H7 (cell line): ENCODE measurements at regions not wholly inside any gene's neighbourhood (a gene's known extent, or its start where the extent isn't known, plus 50 kb on each side); places are given as distances from the start of the nearest gene placed in this dataset.

ENCODE experiments used
- DNase-seq: peaks from one replicate; pipeline ENCODE4 v3.0.0; 2012
- H3K27me3 ChIP-seq: 2 replicates; pipeline ENCODE4 v1.6.0; 2011; ENCODE audit warnings: mild to moderate bottlenecking, low read length; ENCODE audit not compliant: control insufficient read depth, insufficient read depth
- H3K36me3 ChIP-seq: replicated peaks from 2 replicates; pipeline ENCODE4 v1.5.1; 2011; ENCODE audit warnings: low read length; ENCODE audit not compliant: control insufficient read depth, insufficient read depth
- H3K4me3 ChIP-seq: 2 replicates; pipeline ENCODE4 v1.5.1; 2011; ENCODE audit warnings: low read depth, mild to moderate bottlenecking, control low read depth, low read length, moderate library complexity; ENCODE audit not compliant: insufficient read depth

DNA sequence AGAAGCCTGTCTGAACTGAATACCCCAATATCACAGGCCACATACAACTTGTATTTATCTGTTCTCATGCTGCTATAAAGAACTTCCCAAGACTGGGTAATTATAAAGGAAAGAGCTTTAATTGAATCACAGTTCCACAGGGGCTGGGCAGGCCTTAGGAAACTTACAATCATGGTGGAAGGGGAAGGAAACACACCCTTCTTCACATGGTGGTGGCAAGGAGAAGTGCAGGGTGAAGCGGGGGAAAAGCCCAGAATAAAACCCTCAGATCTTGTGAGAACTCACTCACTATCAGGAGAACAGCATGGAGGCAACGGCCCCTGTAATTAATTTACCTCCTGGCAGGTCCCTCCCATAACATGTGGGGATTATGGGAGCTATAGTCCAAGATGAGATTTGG lies 50.3 kb upstream of the FNDC1 start:
- Histone ChIP-seq H3K4me3 (no peak overlapping the region), H3K27me3 (no peaks in the 10 kb centered on the region), H3K36me3 (no peaks in the 10 kb centered on the region)
- DNase-seq = no peak

DNA sequence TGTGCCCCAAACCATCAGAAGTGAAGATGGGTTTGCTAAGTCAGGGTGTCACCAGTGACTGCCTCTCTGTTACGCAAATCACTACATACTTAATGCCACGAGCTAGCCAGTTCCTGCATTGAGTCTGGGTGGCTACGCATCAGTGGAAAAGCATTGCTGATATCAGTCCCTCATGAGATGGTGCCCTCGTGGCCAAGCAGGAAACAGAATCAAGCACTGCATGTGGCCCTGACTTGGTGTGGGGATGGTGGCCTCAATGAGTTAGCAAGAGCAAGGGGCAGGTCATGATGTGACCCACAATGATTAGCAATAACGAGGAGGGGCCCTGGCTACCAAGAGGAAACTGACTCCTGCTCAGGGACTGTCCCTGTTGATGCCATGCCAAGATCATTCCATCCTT lies 51.6 kb upstream of the FNDC1 start:
- no peak for DNase-seq
- H3K27me3 ChIP-seq = no peaks in the 10 kb centered on the region
- no peaks in the 10 kb centered on the region for H3K36me3 ChIP-seq
- H3K4me3 ChIP-seq = no peak overlapping the region

GRCh38 chr6:159117046-159117445 lies 52.2 kb upstream of the FNDC1 start:
- no peak overlapping the region for H3K4me3 ChIP-seq
- H3K36me3 ChIP-seq = no peaks in the 10 kb centered on the region
- no peaks in the 10 kb centered on the region for H3K27me3 ChIP-seq
- no peak for DNase-seq

GRCh38 chr6:159116343-159116742 lies 52.9 kb upstream of the FNDC1 start:
- no peak for DNase-seq
- Histone ChIP-seq H3K36me3 (no peaks in the 10 kb centered on the region), H3K27me3 (no peaks in the 10 kb centered on the region), H3K4me3 (no peak overlapping the region)

DNA sequence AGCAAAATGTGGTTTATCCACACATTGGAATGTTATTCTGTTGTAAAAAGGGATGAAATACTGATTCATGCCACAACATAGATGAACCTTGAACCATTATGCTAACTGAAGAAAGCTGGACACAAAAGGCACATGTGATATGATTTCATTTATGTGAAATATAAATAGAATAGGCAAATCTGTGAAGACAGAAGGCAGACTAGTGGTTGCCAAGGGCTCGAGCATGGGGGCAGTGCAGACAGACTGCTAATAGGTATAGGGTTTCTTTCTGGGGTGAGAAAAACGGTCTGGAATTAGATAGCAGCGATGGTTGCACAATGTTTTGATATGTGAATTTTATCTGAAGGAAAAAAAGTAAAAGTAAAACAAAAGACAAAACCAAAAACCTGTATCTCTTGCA lies 54.6 kb upstream of the FNDC1 start:
- H3K36me3 ChIP-seq = no peaks in the 10 kb centered on the region

GRCh38 chr6:159113223-159113622 lies 56.0 kb upstream of the FNDC1 start:
- Histone ChIP-seq H3K27me3 (no peaks in the 10 kb centered on the region), H3K36me3 (no peaks in the 10 kb centered on the region), H3K4me3 (no peak overlapping the region)
- no peak for DNase-seq

More for the DNA sequence above, 54.6 kb upstream of the FNDC1 start:
- Histone ChIP-seq H3K4me3 (no peak overlapping the region), H3K27me3 (no peaks in the 10 kb centered on the region)
- no peak for DNase-seq

DNA sequence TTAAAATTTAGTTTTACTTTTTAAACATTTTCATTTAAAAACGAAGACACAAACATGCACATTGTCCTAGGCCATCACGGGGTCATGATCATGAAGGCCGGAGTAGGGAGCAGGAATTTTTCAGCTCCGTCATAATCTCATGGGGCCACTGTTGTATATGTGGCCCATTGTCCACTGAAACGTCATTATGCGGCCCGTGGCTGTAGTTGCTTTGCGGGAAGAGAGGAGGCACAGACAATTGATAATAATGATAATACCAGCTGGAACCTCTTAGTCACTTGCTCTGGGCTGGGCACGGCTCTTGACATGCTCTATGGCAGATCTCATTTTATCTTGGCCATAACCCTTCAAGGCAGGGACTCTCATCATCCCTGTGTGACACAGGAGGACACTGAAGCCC lies 56.5 kb upstream of the FNDC1 start:
- Histone ChIP-seq H3K36me3 (no peaks in the 10 kb centered on the region), H3K27me3 (no peaks in the 10 kb centered on the region), H3K4me3 (no peak overlapping the region)
- no peak for DNase-seq

DNA sequence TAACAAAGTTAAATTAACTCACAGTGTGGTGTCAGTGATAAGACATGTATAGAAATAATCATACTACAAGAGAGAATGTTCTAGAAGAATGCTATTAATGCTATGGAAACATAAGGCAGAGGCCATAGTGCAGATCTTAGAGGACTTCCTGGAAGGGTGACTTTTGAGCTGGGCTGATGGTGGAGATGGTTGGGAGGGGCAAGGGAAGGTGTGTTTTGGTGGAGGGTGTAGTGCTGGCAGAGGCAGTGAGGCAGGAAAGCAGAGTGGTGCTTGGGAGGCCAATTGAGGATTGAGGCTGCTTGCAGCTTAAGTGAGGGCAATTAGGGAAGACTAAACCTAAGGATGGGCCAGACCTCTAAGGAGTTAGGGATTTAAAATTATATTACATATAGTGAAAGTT lies 58.5 kb upstream of the FNDC1 start:
- H3K27me3 ChIP-seq = no peaks in the 10 kb centered on the region
- H3K4me3 ChIP-seq = no peak overlapping the region
- DNase-seq = no peak
- H3K36me3 ChIP-seq = no peaks in the 10 kb centered on the region

GRCh38 chr6:159110013-159110412 lies 59.2 kb upstream of the FNDC1 start:
- no peaks in the 10 kb centered on the region for H3K36me3 ChIP-seq
- peak; percentile 74 for DNase-seq
- no peaks in the 10 kb centered on the region for H3K27me3 ChIP-seq
- no peak overlapping the region for H3K4me3 ChIP-seq

- H3K36me3 ChIP-seq = no peaks in the 10 kb centered on the region
- H3K4me3 ChIP-seq = no peak overlapping the region
- DNase-seq = no peak
- no peaks in the 10 kb centered on the region for H3K27me3 ChIP-seq
Observed at GRCh38 chr6:159109391-159109790, 59.8 kb upstream of the FNDC1 start.

DNA sequence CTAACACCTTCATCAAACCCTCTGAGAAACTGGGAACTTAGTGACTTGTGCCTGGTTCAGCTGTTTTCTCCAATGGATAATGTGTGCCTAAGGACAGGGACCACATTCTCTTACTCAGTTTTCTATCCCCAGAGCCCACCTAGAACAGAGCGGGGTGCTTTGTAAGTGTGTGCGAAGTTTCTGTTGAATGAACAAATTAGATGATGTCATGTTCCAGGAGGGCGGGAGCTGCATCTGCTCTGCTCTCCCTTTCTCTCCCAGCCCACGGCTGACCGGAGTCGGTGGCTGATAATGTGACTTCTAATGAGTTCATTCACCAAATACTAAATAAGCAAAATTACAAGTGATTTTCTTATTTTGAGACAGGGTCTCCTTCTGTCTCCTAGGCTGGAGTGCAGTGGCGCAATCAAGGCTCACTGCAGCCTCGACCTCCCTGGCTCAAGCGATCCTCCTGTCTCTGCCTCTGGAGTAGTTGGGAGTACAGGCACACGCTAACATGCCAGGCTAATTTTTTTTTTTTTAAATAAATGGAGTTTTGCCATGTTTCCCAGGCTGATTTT lies 60.7 kb upstream of the FNDC1 start:
- no peak overlapping the region for H3K4me3 ChIP-seq
- H3K27me3 ChIP-seq = no peaks in the 10 kb centered on the region
- no peaks in the 10 kb centered on the region for H3K36me3 ChIP-seq
- DNase-seq = no peak

DNA sequence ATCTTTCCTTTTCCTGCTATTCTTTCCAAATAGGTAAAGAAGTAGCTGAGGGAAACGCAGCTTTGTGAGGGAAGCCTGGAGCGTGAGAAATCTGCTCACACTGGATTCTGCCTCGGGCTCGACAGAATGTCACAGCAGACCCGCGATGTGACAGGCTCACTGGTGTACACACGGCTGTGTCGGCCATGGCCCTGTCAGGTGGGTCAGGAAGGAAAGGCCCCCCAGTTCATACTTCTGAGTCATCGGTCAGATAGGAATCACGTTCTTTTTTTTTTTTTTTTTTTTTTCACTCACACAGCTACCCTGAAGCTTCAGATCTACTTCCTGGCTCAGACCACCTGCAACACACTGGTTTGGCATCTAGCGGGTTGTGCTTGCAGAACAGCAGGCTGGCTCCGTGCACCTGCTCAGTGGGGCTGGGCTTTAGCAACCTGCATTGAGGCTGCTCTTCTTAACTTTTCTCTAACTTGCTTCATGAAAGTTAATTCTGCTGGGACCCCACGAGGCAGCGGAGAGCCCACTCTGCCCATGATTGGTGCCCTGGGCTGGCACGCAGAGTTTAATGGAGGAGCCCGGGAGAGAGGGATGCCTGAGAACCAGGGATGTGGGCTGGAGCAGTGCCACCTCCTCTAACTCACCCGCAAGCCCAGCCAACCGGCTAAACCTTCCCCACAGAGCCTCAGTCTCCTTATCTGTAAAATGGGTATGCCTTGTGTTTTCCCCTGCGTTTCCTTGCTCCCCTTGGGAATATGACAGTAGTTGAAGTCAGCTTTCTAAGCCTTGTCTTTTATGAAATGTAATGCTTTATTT lies 61.5 kb upstream of the FNDC1 start:
- no peaks in the 10 kb centered on the region for H3K27me3 ChIP-seq
- no peak for DNase-seq
- H3K4me3 ChIP-seq = no peak overlapping the region
- no peaks in the 10 kb centered on the region for H3K36me3 ChIP-seq

DNA sequence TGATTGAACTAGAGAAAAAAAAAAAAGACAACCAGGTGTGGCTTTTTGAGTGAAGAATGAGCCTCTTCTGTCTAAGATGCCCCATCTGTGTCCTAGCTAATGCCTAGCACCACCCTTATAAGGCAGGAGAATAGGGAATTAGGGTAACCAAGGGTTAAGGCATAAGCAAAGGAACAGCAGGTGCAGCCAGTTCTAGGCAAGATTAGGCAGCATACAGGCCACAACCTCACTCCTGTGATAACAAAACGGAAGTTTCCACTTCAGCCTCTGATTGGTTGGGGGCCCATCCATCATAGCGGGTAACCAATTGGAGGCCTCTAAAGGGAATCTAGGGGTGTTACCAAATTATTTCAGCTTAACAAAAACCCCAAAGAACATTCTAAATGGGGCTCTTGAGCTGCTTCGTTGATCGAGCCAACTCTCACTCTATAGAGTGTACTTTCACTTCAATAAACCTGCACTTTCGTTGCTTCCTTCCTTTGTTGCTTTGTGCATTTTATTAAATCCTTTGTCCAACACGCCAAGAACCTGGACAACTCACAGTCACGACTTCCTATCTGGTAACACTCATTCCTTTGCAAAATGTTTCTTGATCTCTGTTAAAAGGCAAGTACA lies 61.9 kb upstream of the TAGAP start:
- no peaks in the 10 kb centered on the region for H3K36me3 ChIP-seq
- H3K27me3 ChIP-seq = no peaks in the 10 kb centered on the region
- H3K4me3 ChIP-seq = no peak overlapping the region
- DNase-seq = peak; percentile 83

- no peak for DNase-seq
- no peaks in the 10 kb centered on the region for H3K36me3 ChIP-seq
- no peak overlapping the region for H3K4me3 ChIP-seq
- H3K27me3 ChIP-seq = no peaks in the 10 kb centered on the region
Observed at GRCh38 chr6:159105716-159106115, 60.9 kb upstream of the TAGAP start.

DNA sequence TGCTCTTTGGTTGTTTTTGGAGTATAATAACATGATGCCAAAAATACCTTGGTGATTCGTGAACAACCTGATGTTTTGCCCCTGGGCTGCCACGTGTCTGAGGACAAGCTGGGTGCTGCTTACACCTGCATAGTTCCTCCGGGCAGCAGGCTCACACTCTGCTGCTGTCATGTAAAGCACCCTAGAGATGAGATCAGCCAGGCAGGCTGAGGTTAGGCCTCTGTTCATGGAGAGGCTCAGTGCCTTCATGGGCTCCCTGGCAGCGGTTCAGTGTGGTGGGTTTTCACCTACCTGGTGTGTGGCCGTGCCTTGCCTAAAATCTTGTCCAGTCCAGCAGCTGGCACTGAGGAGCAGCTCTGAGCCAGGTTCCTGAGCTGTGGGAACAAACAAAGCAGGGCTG lies 60.1 kb upstream of the TAGAP start:
- Histone ChIP-seq H3K4me3 (no peak overlapping the region), H3K27me3 (no peaks in the 10 kb centered on the region), H3K36me3 (no peaks in the 10 kb centered on the region)
- no peak for DNase-seq
